Suprapubic skin (tissue), 4 donors: ENCODE measurements at regions not wholly inside any gene's neighbourhood (a gene's known extent, or its start where the extent isn't known, plus 50 kb on each side); places are given as distances from the start of the nearest gene placed in this dataset.
A peak's percentile ranks its signal among the peaks of the same experiment; 100 is the strongest.

Source experiments
- DNase-seq, 2 donors: peaks; one replicate each; pipeline ENCODE4 v3.0.0-alpha.2; 2019; ENCODE audit warnings: low spot score in 2 of 2
- H3K27ac ChIP-seq: fragments of 200-600 bp; sonication (generic); one replicate; pipeline ENCODE4 v1.5.1; 2019
- H3K27me3 ChIP-seq: fragments of 200-600 bp; sonication (generic); one replicate; pipeline ENCODE4 v1.5.1; 2019
- H3K36me3 ChIP-seq: fragments of 200-600 bp; sonication (generic); one replicate; pipeline ENCODE4 v1.5.1; 2019
- H3K4me1 ChIP-seq: fragments of 200-600 bp; sonication (generic); one replicate; pipeline ENCODE4 v1.5.1; 2019
- H3K4me3 ChIP-seq: fragments of 200-600 bp; sonication (generic); one replicate; pipeline ENCODE4 v1.5.1; 2019; ENCODE audit warnings: mild to moderate bottlenecking
- H3K9me3 ChIP-seq: fragments of 200-600 bp; sonication (generic); one replicate; pipeline ENCODE4 v1.5.1; 2019
- CTCF ChIP-seq, 2 donors: fragments of 200-600 bp in 1 of 2; fragments of 450-650 bp in 1 of 2; sonication (generic) in 1 of 2; IDR thresholded peaks; one replicate each; pipeline ENCODE4 v1.5.1; 2016 to 2019; ENCODE audit warnings: antibody characterized with exemption in 2 of 2, mild to moderate bottlenecking in 1 of 2, moderate library complexity in 1 of 2
- EP300 ChIP-seq: sonication (generic); formaldehyde crosslinking; IDR thresholded peaks from one replicate; pipeline ENCODE4 v1.6.1; 2017; ENCODE audit warnings: antibody characterized with exemption
- POLR2A ChIP-seq, 2 donors: fragments of 450-650 bp; IDR thresholded peaks; one replicate each; pipeline ENCODE4 v1.6.1; 2017; ENCODE audit warnings: antibody characterized with exemption in 2 of 2, mild to moderate bottlenecking in 2 of 2, moderate library complexity in 2 of 2
- POLR2AphosphoS5 ChIP-seq, 3 donors: sonication (generic); formaldehyde crosslinking; IDR thresholded peaks; one replicate each; pipeline ENCODE4 v1.6.1; 2017; ENCODE audit warnings: antibody characterized with exemption in 3 of 3
- WGBS: methylation state at CpG from one replicate; pipeline ENCODE4 v1.1.5; 2018; 5-methylcytosine and 5-hydroxymethylcytosine counted together

- no peaks in the 10 kb centered on the region for H3K9me3 ChIP-seq
- H3K27ac ChIP-seq, result peak overlapping the region; percentile 89
- no peaks in the 10 kb centered on the region for H3K27me3 ChIP-seq
- no peaks in the 10 kb centered on the region for H3K36me3 ChIP-seq
- TF ChIP-seq EP300 (no peak), CTCF (IDR thresholded peaks at IDR 0.05) (no peak), POLR2A (IDR thresholded peaks at IDR 0.05) (no peak), POLR2AphosphoS5 (IDR thresholded peaks at IDR 0.05) (no peak)
- no peak for DNase-seq
- 70% methylated on average over 6 of the region's 6 CpGs for WGBS
- H3K4me3 ChIP-seq, result no peak overlapping the region
- peaks cover 70% of the 10 kb centered on the region for H3K4me1 ChIP-seq
These were observed 168.4 kb upstream of the HAAO start for GRCh38 chr2:42960842-42961180.

GRCh38 chr2:42960002-42960841 lies 167.8 kb upstream of the HAAO start:
- Histone ChIP-seq H3K4me1 (peaks cover 66% of the 10 kb centered on the region), H3K9me3 (no peaks in the 10 kb centered on the region), H3K27ac (peak overlapping the region; percentile 89), H3K27me3 (no peaks in the 10 kb centered on the region), H3K36me3 (no peaks in the 10 kb centered on the region), H3K4me3 (no peak overlapping the region)
- DNase-seq, result no peak
- TF ChIP-seq EP300 (no peak), CTCF (IDR thresholded peaks at IDR 0.05) (no peak), POLR2A (IDR thresholded peaks at IDR 0.05) (no peak)
- WGBS, result 61% methylated on average over 5 of the region's 10 CpGs

- H3K36me3 ChIP-seq, result no peaks in the 10 kb centered on the region
- peaks cover 65% of the 10 kb centered on the region for H3K4me1 ChIP-seq
- TF ChIP-seq POLR2AphosphoS5 (IDR thresholded peaks at IDR 0.05), result peak in 1 of 3 donors; percentile 52
- TF ChIP-seq EP300, result no peak
- peak overlapping the region; percentile 89 for H3K27ac ChIP-seq
- H3K9me3 ChIP-seq, result no peaks in the 10 kb centered on the region
- no peaks in the 10 kb centered on the region for H3K27me3 ChIP-seq
- 45% methylated on average over 8 of the region's 8 CpGs for WGBS
- no peak overlapping the region for H3K4me3 ChIP-seq
- no peak for DNase-seq
These were observed 167.0 kb upstream of the HAAO start for GRCh38 chr2:42959234-42960001.

GRCh38 chr2:42958741-42959233 lies 166.4 kb upstream of the HAAO start:
- 76% methylated on average over 10 of the region's 10 CpGs for WGBS
- H3K4me1 ChIP-seq, result peaks cover 68% of the 10 kb centered on the region
- H3K4me3 ChIP-seq, result no peak overlapping the region
- H3K9me3 ChIP-seq, result no peaks in the 10 kb centered on the region
- H3K27ac ChIP-seq, result peak overlapping the region; percentile 89
- H3K27me3 ChIP-seq, result no peaks in the 10 kb centered on the region
- TF ChIP-seq CTCF (IDR thresholded peaks at IDR 0.05) (no peak), POLR2AphosphoS5 (IDR thresholded peaks at IDR 0.05) (no peak), EP300 (no peak), POLR2A (IDR thresholded peaks at IDR 0.05) (no peak)
- DNase-seq, result no peak
- H3K36me3 ChIP-seq, result no peaks in the 10 kb centered on the region

GRCh38 chr2:42957861-42958301 lies 165.5 kb upstream of the HAAO start:
- no peaks in the 10 kb centered on the region for H3K27me3 ChIP-seq
- H3K4me3 ChIP-seq, result no peak overlapping the region
- no peaks in the 10 kb centered on the region for H3K36me3 ChIP-seq
- WGBS, result 88% methylated on average over 5 of the region's 5 CpGs
- peaks cover 67% of the 10 kb centered on the region for H3K4me1 ChIP-seq
- H3K9me3 ChIP-seq, result no peaks in the 10 kb centered on the region
- TF ChIP-seq POLR2AphosphoS5 (IDR thresholded peaks at IDR 0.05), result no peak
- no peak for TF ChIP-seq CTCF (IDR thresholded peaks at IDR 0.05)
- TF ChIP-seq EP300, result no peak
- TF ChIP-seq POLR2A (IDR thresholded peaks at IDR 0.05), result no peak
- no peak for DNase-seq
- peak overlapping the region; percentile 89 for H3K27ac ChIP-seq
